Stimulated activated CD4-positive, alpha-beta T cell treated with anti-CD3 and anti-CD28 coated beads, Interleukin-4, amount 100 ng/mL, for 48 hours (primary cell): ENCODE measurements at regions not wholly inside any gene's neighbourhood (a gene's known extent, or its start where the extent isn't known, plus 50 kb on each side); places are given as distances from the start of the nearest gene placed in this dataset.
"Not testable (repeated sequence)": the region's sequence is repeated elsewhere in the genome, so short reads cannot be mapped to it uniquely, and the experiment has no call there.

Experiments
- DNase-seq, 2 donors: peaks; one replicate each; pipeline ENCODE4 v3.0.0-alpha.2; 2020; ENCODE audit warnings: low read depth in 2 of 2

GRCh38 chr18:34480162-34480700 is 229.9 kb upstream of the DTNA start:
- no peak for DNase-seq

GRCh38 chr18:34482204-34482603 is 227.9 kb upstream of the DTNA start:
- DNase-seq: no peak

GRCh38 chr18:34483198-34483597 is 226.9 kb upstream of the DTNA start:
- no peak for DNase-seq

GRCh38 chr18:34491719-34492118 is 218.4 kb upstream of the DTNA start:
- DNase-seq: no peak

GRCh38 chr18:34492652-34493051 is 217.4 kb upstream of the DTNA start:
- DNase-seq: no peak

- DNase-seq: peak in 1 of 2 donors; percentile 7
Observed at GRCh38 chr18:34493099-34493544, 217.0 kb upstream of the DTNA start.

- peak in 1 of 2 donors; percentile 0 for DNase-seq
Observed at GRCh38 chr18:34493566-34494358, 216.3 kb upstream of the DTNA start.

GRCh38 chr18:34494359-34494696 is 215.8 kb upstream of the DTNA start:
- no peak for DNase-seq

- no peak for DNase-seq
Observed at GRCh38 chr18:34495506-34495905, 214.6 kb upstream of the DTNA start.

GRCh38 chr18:34501553-34501952 is 208.5 kb upstream of the DTNA start:
- no peak for DNase-seq

GRCh38 chr18:34506198-34506597 is 203.9 kb upstream of the DTNA start:
- DNase-seq: no peak

GRCh38 chr18:34509163-34509562 is 200.9 kb upstream of the DTNA start:
- no peak for DNase-seq

- DNase-seq: no peak
Observed at GRCh38 chr18:34509879-34510586, 200.1 kb upstream of the DTNA start.

GRCh38 chr18:34510926-34511325 is 199.2 kb upstream of the DTNA start:
- DNase-seq: no peak

GRCh38 chr18:34511435-34511834 is 198.7 kb upstream of the DTNA start:
- DNase-seq: no peak

- no peak for DNase-seq
Observed at GRCh38 chr18:34511879-34512278, 198.2 kb upstream of the DTNA start.

- DNase-seq: no peak
Observed at GRCh38 chr18:34514238-34514637, 195.9 kb upstream of the DTNA start.

GRCh38 chr18:34514957-34515356 is 195.1 kb upstream of the DTNA start:
- DNase-seq: no peak

- not testable (repeated sequence) for DNase-seq
Observed at GRCh38 chr18:34516355-34516754, 193.7 kb upstream of the DTNA start.

- not testable (repeated sequence) for DNase-seq
Observed at GRCh38 chr18:34516996-34517395, 193.1 kb upstream of the DTNA start.

- no peak for DNase-seq
Observed at GRCh38 chr18:34521040-34521439, 189.1 kb upstream of the DTNA start.

GRCh38 chr18:34522603-34523002 is 187.5 kb upstream of the DTNA start:
- no peak for DNase-seq

- no peak for DNase-seq
Observed at GRCh38 chr18:34525244-34525643, 184.9 kb upstream of the DTNA start.
